ENCODE measurements at regions not wholly inside any gene's neighbourhood (a gene's known extent, or its start where the extent isn't known, plus 50 kb on each side); places are given as distances from the start of the nearest gene placed in this dataset.

- no peaks in the 10 kb centered on the region for H3K27me3 ChIP-seq
- no peak overlapping the region for H3K9ac ChIP-seq
- no peak overlapping the region for H3K4me3 Mint-ChIP-seq
- H3K36me3 Mint-ChIP-seq, result no peaks in the 10 kb centered on the region
- H3K4me1 ChIP-seq, result no peaks in the 10 kb centered on the region
- no peaks in the 10 kb centered on the region for H3K9me3 ChIP-seq (ENCODE audit: low read depth)
- H3K9me3 Mint-ChIP-seq, result no peaks in the 10 kb centered on the region
- no peaks in the 10 kb centered on the region for H3K36me3 ChIP-seq
- no peak for TF ChIP-seq EZH2phosphoT487 (IDR thresholded peaks at IDR 0.05)
- no peak for TF ChIP-seq EZH2 (IDR thresholded peaks at IDR 0.05)
- TF ChIP-seq CTCF (IDR thresholded peaks at IDR 0.05), result peak; percentile 14
- no peaks in the 10 kb centered on the region for H3K4me1 Mint-ChIP-seq
- no peaks in the 10 kb centered on the region for H4K20me1 ChIP-seq (ENCODE audit: low read depth)
- no peaks in the 10 kb centered on the region for H3K27me3 Mint-ChIP-seq (ENCODE audit: insufficient read depth, low read depth)
- H3K27ac Mint-ChIP-seq, result no peak overlapping the region
- H3K4me2 ChIP-seq, result no peak overlapping the region
- no peak for DNase-seq (ENCODE audit: low spot score)
- H3K79me2 ChIP-seq (ENCODE audit: low read depth), result no peaks in the 10 kb centered on the region
- H3F3A ChIP-seq (ENCODE audit: low read depth), result no peaks in the 10 kb centered on the region
- no peak overlapping the region for H2AFZ ChIP-seq (replicated peaks)
- H3K4me3 ChIP-seq, result no peak overlapping the region
- H3K27ac ChIP-seq, result no peak overlapping the region
Observed at GRCh38 chr2:34547340-34547739, 948.2 kb upstream of the FAM98A start.

- Mint-ChIP-seq H3K4me3 (no peak overlapping the region), H3K4me1 (no peaks in the 10 kb centered on the region), H3K27me3 (ENCODE audit: insufficient read depth, low read depth) (no peaks in the 10 kb centered on the region), H3K36me3 (no peaks in the 10 kb centered on the region), H3K9me3 (peaks cover 3% of the 10 kb centered on the region), H3K27ac (no peak overlapping the region)
- DNase-seq (ENCODE audit: low spot score), result peak; percentile 8
- Histone ChIP-seq H3K4me1 (no peaks in the 10 kb centered on the region), H3K4me2 (no peak overlapping the region), H3K9ac (no peak overlapping the region), H3K4me3 (no peak overlapping the region), H2AFZ (replicated peaks) (peak overlapping the region; percentile 72), H4K20me1 (ENCODE audit: low read depth) (no peaks in the 10 kb centered on the region), H3K27ac (no peak overlapping the region), H3K9me3 (ENCODE audit: low read depth) (no peaks in the 10 kb centered on the region), H3K27me3 (no peaks in the 10 kb centered on the region), H3F3A (ENCODE audit: low read depth) (no peaks in the 10 kb centered on the region), H3K79me2 (ENCODE audit: low read depth) (no peaks in the 10 kb centered on the region), H3K36me3 (no peaks in the 10 kb centered on the region)
- TF ChIP-seq EZH2 (IDR thresholded peaks at IDR 0.05) (no peak), EZH2phosphoT487 (IDR thresholded peaks at IDR 0.05) (no peak), CTCF (IDR thresholded peaks at IDR 0.05) (no peak)
Observed at GRCh38 chr2:34545486-34546136, 946.5 kb upstream of the FAM98A start.

DNA sequence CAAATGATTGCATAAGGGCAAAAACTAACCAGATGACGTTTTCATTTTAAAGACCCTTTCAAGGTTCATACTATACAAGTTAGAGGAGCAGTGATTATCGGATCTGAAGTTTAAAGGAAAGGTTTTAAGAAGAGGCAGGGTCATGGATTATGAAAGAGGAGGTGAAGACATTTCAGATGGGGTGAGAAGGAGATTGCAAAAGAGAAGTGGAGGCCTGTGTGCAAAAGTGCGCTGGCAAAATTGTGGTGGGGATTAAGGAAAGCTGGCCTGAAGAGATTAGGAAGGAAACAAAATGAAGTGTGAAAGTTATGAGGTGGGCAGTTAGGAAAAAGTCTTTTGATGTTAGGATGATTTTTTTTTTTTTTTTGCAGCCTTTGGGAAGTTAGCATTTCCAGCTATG lies 935.7 kb upstream of the FAM98A start:
- Histone ChIP-seq H3K4me2 (no peak overlapping the region), H3K4me1 (peaks cover 18% of the 10 kb centered on the region), H3K36me3 (no peaks in the 10 kb centered on the region), H3K27me3 (no peaks in the 10 kb centered on the region), H3K9ac (no peak overlapping the region), H2AFZ (replicated peaks) (no peak overlapping the region), H4K20me1 (ENCODE audit: low read depth) (no peaks in the 10 kb centered on the region), H3K79me2 (ENCODE audit: low read depth) (no peaks in the 10 kb centered on the region), H3K27ac (no peak overlapping the region), H3K4me3 (no peak overlapping the region), H3K9me3 (ENCODE audit: low read depth) (no peaks in the 10 kb centered on the region), H3F3A (ENCODE audit: low read depth) (no peaks in the 10 kb centered on the region)
- no peak for DNase-seq (ENCODE audit: low spot score)
- Mint-ChIP-seq H3K36me3 (no peaks in the 10 kb centered on the region), H3K4me3 (no peak overlapping the region), H3K27ac (no peak overlapping the region), H3K9me3 (peaks cover 1% of the 10 kb centered on the region), H3K4me1 (peaks cover 10% of the 10 kb centered on the region), H3K27me3 (ENCODE audit: insufficient read depth, low read depth) (no peaks in the 10 kb centered on the region)
- TF ChIP-seq EZH2 (IDR thresholded peaks at IDR 0.05) (no peak), EZH2phosphoT487 (IDR thresholded peaks at IDR 0.05) (no peak), CTCF (IDR thresholded peaks at IDR 0.05) (no peak)

All from neural progenitor cell (in vitro differentiated cells).